MM.1S (cell line): ENCODE measurements at regions not wholly inside any gene's neighbourhood (a gene's known extent, or its start where the extent isn't known, plus 50 kb on each side); places are given as distances from the start of the nearest gene placed in this dataset.

Experiments used
- EZH2 ChIP-seq: fragments of 300-600 bp; sonication (generic); optimal IDR thresholded peaks from 2 replicates; pipeline ENCODE3; 2017; ENCODE audit warnings: low read depth, mild to moderate bottlenecking, antibody characterized with exemption, low read length, mixed read lengths
- EZH2phosphoT487 ChIP-seq: fragments of 300-600 bp; sonication (generic); IDR thresholded peaks from 2 replicates; pipeline ENCODE4 v1.6.1; 2018; ENCODE audit warnings: antibody characterized with exemption, low read length
- TF ChIP-seq, protein P1 (sequence below): fragments of 300-600 bp; sonication (generic); IDR thresholded peaks from 2 replicates; pipeline ENCODE4 v1.5.1; 2016; ENCODE audit warnings: antibody characterized with exemption, low read length, mixed read lengths

GRCh38 chr12:125351788-125352187, 286.6 kb downstream of the AACS start:
- TF ChIP-seq, protein P1, sequence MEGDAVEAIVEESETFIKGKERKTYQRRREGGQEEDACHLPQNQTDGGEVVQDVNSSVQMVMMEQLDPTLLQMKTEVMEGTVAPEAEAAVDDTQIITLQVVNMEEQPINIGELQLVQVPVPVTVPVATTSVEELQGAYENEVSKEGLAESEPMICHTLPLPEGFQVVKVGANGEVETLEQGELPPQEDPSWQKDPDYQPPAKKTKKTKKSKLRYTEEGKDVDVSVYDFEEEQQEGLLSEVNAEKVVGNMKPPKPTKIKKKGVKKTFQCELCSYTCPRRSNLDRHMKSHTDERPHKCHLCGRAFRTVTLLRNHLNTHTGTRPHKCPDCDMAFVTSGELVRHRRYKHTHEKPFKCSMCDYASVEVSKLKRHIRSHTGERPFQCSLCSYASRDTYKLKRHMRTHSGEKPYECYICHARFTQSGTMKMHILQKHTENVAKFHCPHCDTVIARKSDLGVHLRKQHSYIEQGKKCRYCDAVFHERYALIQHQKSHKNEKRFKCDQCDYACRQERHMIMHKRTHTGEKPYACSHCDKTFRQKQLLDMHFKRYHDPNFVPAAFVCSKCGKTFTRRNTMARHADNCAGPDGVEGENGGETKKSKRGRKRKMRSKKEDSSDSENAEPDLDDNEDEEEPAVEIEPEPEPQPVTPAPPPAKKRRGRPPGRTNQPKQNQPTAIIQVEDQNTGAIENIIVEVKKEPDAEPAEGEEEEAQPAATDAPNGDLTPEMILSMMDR: no peak
- TF ChIP-seq EZH2 (no peak), EZH2phosphoT487 (no peak)
